Esophagus muscularis mucosa (tissue), 4 donors: ENCODE measurements at regions not wholly inside any gene's neighbourhood (a gene's known extent, or its start where the extent isn't known, plus 50 kb on each side); places are given as distances from the start of the nearest gene placed in this dataset.

ENCODE experiments used
- EP300 ChIP-seq: sonication (generic); formaldehyde crosslinking; IDR thresholded peaks from one replicate; pipeline ENCODE4 v1.6.1; 2017; ENCODE audit warnings: antibody characterized with exemption
- POLR2A ChIP-seq: fragments of 450-650 bp; IDR thresholded peaks from one replicate; pipeline ENCODE4 v1.6.1; 2017; ENCODE audit warnings: antibody characterized with exemption, moderate library complexity, mild to moderate bottlenecking, low read depth
- POLR2AphosphoS5 ChIP-seq, 2 donors: sonication (generic); formaldehyde crosslinking; IDR thresholded peaks; one replicate each; pipeline ENCODE4 v1.6.1; 2017; ENCODE audit warnings: antibody characterized with exemption in 2 of 2
- TF ChIP-seq, protein P1 (sequence below), 3 experiments: fragments of 200-600 bp in 2 of 3; fragments of 450-650 bp in 1 of 3; sonication (generic) in 2 of 3; IDR thresholded peaks; one replicate each; pipeline ENCODE4 v1.5.1; 2017 to 2019; ENCODE audit warnings: antibody characterized with exemption in 3 of 3, mild to moderate bottlenecking in 2 of 3, moderate library complexity in 1 of 3

DNA sequence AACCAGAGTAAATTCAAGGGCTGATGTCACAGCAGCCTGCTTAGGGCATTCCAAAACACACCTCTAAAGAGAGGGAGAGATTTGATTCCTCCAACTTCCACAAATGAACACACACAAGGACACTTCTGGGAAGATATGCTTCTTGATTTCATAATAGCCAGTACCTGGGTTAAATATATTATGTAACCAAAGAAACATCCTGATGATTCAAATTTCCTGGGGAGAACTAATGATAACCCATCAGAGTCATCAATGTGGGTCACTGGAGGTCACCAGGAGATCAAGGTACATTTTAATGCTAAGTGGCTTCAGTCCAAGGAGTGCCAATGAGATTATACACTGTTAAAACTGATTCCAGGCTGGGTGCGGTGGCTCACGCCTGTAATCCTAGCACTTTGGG lies 54.0 kb upstream of the DOCK9 start:
- TF ChIP-seq, protein P1, sequence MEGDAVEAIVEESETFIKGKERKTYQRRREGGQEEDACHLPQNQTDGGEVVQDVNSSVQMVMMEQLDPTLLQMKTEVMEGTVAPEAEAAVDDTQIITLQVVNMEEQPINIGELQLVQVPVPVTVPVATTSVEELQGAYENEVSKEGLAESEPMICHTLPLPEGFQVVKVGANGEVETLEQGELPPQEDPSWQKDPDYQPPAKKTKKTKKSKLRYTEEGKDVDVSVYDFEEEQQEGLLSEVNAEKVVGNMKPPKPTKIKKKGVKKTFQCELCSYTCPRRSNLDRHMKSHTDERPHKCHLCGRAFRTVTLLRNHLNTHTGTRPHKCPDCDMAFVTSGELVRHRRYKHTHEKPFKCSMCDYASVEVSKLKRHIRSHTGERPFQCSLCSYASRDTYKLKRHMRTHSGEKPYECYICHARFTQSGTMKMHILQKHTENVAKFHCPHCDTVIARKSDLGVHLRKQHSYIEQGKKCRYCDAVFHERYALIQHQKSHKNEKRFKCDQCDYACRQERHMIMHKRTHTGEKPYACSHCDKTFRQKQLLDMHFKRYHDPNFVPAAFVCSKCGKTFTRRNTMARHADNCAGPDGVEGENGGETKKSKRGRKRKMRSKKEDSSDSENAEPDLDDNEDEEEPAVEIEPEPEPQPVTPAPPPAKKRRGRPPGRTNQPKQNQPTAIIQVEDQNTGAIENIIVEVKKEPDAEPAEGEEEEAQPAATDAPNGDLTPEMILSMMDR (IDR thresholded peaks at IDR 0.05), result no peak
- TF ChIP-seq POLR2A, result no peak
- no peak for TF ChIP-seq EP300
- no peak for TF ChIP-seq POLR2AphosphoS5 (IDR thresholded peaks at IDR 0.05)
